GM21717 (cell line): ENCODE measurements at regions not wholly inside any gene's neighbourhood (a gene's known extent, or its start where the extent isn't known, plus 50 kb on each side); places are given as distances from the start of the nearest gene placed in this dataset.
"Not testable (repeated sequence)": the region's sequence is repeated elsewhere in the genome, so short reads cannot be mapped to it uniquely, and the experiment has no call there.

Experiments
- ATAC-seq: cut with Tn5 transposase; IDR thresholded peaks from one replicate; pipeline ENCODE4 v1.9.1; 2021; ENCODE audit warnings: mild to moderate bottlenecking, moderate library complexity; ENCODE audit not compliant: unreplicated experiment

DNA sequence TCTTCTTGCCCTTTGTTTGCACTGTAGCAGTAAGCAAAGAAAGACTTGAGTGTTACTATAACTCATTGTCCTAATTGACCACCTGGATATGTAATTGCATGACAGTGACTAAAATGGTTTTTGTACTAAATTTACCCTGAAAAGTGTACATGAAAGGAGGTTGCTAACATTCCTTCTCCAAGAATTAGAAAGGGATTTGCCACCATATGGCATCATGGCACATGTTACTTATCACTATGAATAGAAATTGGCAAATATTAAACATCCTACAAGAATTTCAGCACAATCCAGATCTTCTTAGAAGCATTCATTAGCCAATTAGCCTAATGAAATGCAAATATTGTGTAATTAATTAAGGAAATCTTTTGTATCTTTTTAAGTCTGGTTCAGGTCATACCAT lies 834.2 kb downstream of the STPG2 start:
- ATAC-seq = no peak

DNA sequence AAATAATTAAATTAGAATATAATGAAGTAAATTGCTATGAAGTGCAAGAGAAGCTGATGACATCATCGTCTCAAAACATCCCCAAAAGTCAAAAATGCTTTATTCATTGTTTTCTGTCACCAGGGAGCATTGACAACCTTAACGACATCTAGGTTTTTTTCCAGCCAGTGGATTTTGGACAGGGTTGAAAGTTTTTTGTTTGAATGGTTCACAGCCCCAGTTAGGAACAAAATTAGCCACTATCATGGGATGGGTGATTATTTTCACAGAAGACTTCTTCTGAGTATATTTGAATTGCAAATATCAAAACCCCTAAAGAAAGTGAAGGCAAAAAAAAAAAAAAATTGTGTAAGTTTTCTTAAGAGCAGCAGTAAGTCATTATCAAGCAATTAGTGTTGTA lies 826.1 kb downstream of the STPG2 start:
- ATAC-seq = no peak

DNA sequence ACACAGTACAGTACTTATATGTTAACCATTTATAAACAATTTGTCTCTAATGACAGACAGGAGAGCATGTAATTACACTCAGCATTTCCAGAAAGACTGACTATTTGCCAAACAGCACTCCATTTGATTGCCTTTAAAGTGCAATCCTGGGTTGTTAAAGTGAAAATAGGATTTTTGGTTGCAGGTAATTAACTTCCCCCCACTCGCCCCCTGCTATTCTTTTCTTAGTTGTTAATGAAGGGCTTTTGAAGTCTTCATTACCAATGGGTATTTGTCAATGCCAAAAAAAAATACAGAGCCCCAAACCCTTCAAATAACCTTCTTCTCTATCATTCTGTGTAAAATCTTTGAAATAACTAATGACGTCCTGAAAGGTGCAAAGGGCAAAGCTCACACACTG lies 825.6 kb downstream of the STPG2 start:
- ATAC-seq = no peak

DNA sequence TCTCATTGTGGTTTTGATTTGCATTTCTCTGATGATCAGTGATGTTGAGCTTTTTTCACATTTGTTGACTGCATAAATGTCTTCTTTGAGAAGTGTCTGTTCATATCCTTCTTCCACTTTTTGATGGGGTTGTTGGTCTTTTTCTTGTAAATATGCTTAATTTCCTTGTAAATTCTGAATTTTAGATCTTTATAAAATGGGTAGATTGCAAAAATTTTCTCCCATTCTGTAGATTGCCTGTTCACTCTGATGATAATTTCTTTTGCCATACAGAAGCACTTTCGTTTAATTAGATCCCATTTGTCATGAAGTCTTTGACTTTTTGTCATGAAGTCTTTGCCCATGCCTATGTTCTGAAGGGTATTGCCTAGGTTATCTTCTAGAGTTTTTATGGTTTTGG lies 817.5 kb downstream of the STPG2 start:
- ATAC-seq = not testable (repeated sequence)

DNA sequence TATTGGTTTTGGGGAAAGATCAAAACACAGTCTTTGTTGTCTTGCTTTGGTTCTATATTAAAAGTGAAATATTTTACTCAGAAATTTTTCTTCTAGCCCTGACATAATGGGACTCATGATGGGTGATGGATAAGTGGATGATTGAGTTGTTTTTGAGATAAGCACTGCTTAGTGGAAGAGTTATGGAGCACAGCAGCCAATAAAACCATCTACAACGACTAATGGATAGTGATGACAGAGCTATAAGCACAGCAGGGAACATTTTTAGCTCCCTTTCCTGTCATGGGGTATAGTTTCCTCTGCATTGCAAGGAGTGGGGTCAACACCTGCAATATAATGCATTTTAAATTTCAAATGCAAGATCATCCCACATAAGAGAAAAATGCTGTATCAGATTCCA lies 812.4 kb downstream of the STPG2 start:
- no peak for ATAC-seq

DNA sequence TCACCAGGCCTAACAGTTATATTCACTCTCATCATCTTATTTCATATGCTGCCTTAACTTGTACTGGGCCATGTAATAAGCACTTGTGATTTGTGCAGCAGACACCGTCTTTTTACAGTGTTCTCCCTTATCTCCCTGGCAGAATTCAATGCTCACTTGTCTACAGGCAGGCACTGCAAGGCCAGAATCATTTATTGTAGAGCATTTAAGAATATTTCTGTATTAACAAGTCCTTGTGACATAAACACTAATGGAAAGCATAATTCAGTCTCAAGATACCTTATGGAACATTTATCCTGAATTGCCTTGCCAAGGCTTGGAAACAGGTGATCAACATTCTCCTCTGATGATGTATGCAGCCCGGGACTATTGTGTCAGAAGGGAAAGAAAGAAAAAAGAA lies 808.9 kb downstream of the STPG2 start:
- ATAC-seq = no peak

DNA sequence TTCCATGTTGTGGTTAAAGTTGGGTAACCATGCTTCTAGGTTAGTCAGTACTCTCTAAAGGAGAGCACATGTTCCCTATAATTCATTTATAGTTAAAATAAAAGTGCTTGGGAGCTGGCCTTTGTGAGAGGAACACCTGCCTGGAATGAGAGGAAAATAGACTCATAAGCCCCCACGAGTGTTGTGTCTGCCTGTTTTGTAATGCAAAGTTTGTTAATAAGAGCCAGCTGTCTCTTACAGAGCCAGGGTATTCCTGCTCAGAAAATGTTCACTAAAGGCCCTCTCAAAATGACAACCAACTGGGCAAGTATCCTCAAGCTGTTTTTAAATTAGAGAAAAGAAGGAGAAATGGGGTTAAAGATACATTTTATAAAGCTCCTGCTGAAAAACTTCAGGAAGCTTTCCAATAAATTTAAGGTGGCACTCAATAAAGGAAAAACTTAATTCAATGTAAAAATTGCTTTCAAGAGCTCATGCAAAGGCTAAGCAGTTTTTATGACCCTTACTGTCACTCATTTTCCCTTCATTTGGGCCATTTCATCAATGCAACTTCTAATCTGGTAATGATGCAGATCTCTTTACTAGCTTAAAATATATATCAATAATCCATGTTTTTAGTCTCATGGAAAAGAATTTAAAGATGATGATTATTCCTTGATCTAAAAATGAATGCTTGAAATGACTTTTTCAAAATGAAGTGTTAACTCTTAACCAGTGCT lies 793.6 kb downstream of the STPG2 start:
- no peak for ATAC-seq

DNA sequence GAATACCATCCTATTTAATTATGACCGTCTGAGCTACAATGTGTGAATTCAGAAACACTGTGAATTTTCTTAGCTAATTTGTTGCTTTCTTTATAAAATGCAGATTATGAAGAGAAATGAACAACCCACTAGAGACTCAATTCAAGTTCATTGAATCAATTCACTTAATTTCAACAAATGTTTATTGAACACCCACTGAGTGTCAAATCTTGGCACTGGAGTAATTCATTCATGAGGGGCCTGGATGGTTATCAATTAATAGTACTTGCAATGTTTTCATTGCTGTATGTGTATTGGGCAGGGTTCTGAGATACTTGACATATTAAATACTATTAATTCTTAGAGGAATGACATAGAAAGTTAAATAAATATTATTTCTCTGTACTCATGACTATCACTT lies 789.4 kb downstream of the STPG2 start:
- ATAC-seq = no peak

DNA sequence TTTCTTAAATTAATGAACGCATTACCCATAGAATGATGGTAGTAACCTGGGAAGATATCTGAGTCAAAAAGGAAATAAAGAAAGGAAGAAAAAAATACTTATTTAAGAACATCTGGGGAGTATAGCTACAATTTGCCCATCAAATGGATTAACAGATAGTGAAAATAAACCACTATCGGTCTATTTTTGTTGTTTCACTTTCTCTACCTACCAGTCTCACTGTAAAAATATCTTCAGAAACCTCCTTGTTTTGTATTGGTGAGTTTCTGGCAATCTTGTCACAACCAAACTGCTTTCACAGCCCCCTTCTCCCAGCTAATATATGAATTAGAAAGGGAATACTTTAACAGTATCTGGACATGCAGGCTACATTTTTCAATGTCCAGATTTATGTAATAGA lies 783.5 kb downstream of the STPG2 start:
- ATAC-seq = no peak

DNA sequence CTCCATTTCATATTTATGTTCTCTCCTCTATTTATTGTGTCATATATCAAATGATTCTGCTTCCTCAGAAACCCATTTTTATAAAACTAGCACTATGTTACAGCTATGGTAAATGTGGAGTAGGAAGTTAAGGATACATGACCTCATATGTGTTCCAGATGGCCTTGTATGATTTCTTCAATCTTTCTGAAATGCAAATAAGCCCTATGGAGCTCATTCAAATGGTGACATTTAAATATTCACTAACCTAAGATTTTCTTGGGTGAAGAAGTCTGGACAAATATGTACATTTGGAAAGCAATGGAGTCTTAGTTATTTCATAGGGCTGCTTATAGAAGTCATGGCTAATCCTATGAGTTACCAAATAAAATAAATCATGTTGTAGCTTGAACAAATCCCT lies 782.5 kb downstream of the STPG2 start:
- no peak for ATAC-seq

DNA sequence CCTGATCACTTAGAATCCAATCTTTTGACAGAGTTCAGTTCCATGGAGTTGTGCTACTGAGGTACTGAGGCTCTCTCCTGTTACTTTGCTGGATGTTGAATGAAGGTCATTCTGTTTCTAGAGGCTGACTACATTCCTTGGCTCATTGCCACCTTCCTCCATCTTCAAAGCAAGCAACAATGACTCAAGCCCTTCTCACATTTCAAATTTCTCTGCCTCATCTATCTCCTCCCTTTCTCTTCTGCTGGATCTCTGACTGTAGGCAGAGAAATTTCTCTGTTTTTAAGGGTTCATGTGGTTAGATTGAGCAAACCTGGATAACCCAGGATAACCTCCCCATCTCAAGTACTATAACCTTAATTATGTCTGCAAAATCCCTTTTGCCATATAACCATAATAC lies 775.4 kb downstream of the STPG2 start:
- ATAC-seq = no peak

DNA sequence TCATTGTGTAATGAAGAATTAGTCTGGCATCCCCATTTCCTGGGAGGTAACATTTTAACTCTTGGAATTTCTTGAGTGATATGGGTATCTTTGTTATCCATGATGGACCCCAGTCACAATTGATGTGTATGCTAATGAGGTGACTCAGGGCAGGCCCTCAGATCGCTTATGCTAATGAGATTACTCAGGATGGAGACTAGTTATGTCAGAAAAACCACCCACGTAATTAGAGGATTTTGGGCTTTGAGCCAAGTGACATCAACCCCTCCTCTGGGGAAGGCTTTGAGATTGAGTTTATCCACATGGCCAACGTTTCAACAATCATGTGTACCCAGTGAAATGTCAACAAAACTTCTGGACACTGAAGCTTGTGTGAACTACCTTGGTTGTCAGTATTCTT lies 772.7 kb downstream of the STPG2 start:
- ATAC-seq = no peak

DNA sequence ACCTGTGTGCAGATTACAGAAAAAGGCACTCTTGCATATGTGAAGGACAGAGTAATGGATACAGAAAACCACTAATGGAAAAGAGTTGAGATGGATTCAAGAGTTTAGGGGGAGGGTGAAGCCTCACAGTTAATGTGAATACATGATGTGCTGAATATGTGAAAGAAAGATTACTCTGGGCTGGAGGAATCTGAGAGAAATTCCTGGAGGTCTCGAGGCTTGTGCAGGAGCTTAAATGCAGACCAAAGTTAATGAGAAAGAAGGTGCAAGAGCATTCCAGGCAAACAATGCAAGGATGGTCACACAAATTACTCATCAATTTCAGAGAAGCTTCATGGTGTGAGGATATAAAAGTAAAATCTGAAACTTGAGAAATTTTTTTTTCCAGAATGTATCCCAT lies 768.8 kb downstream of the STPG2 start:
- ATAC-seq = no peak

DNA sequence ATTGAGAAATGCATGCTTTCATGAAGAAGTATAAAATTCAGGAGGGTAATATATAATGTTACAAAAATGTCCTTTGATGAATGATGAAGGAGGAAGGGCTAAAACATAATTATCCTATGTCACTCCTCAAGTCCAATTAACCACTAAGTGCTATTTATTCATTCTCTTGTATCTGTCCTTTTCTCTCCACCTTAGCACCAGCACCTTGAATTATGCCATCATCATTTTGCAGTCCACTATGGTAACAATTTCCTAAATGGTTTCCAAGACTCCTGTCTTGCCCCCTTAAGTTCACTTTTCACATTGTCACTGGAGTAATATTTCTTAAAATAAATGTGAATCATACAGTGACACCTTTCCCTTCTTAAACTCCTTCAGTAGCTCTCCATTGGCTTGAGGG lies 756.3 kb downstream of the STPG2 start:
- no peak for ATAC-seq

DNA sequence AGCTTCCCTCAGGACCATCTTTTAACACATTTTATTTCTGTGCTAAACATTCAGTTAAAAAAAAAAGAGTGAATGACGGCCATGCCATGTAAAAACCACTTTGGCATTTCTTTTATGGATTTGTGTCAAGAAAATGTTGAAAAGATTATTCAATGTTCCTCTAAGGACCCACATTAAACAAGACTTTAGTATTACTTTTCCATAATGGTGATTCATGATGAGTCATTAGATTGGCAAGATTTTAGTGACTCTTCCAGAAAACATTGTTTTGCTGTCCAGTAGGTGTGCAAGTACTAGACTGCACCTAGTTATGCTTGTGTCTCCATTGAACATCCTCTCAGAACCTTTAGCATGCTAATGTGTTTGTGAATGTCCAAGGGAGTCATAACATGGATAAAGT lies 748.6 kb downstream of the STPG2 start:
- no peak for ATAC-seq

DNA sequence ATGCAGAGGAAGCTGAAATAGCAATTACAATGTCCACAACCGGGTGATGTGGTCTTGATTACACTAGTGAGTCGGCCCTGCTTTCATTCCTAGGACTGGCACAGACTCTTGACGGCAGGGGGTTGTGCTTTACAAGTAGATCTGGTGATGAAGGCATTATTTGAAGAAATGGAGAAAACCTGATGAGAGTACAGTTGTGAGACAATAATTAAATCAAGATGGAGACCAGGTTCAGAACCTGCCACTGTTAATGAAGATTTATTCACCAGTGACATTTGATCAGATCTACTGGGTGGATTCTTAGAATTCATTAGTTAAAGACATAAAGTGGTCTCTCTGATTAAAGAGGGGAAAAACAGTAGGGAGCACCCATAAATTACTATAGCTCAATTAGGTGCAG lies 747.2 kb downstream of the STPG2 start:
- no peak for ATAC-seq

DNA sequence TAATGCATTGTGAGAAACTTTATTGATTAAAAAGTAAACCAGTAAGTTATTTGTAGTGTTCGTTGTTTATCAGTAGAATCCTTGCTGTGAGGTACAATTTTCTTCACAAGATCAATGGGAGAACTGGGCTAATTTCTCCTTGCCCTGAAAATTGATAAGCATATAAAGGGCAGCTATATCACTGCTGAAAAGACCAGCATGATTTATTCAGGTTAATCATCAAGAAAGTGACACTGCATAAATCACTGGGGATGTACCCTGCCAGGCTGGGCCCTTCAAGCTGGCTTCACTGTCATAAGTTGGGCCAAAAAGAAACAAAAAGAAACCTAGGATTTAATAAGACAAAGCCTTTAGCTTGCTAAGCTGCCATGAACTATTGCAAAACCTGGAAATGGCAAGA lies 746.7 kb downstream of the STPG2 start:
- ATAC-seq = no peak

DNA sequence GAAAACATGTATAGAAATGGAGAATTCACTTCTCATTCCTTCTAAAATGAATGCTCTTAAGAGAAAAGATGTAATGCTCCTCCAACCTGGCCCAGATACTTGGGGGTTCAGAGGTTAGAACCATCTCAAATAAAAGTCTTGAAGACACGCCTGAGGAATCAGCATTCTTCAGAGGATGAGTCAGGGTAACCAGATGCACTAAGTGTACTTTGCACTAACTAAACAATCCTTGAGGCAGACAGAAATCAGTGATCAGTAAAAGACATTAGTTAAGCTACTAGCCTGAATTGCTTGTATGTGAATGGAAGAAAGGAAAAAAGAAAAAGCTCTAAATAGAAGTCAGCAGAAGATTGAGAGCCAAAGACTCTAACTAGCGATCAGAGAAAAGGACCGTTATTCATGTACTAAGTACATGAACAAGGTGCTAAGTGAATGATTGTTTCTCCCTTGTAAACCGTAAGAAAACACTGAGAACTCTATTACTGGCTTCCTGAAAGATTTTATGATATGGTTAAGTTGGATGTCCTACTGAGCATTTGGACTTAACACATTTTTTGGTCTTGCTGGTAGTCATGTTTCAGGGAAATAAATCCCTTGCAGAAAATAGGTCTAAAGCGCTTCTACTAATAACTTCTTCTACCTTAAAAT lies 738.3 kb downstream of the STPG2 start:
- ATAC-seq = no peak

DNA sequence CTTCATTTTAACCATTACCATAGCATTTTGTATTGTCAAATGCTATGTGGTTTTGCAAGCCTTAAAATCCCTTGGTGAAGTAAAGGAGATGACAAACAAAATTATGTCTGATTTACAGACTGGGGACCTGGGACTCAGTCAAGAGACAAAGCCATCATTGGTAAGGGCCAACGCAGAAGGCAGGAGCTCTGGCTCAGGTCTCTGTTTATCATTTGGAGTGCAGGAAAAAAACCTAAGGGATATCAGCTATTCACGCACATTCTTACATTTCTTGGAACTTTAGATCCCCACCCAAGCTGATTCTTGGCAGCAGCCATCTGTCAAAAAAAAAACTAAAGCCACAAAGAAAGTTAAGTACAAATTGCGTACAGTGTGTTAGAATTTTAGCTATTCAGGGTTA lies 731.9 kb downstream of the STPG2 start:
- ATAC-seq = no peak

DNA sequence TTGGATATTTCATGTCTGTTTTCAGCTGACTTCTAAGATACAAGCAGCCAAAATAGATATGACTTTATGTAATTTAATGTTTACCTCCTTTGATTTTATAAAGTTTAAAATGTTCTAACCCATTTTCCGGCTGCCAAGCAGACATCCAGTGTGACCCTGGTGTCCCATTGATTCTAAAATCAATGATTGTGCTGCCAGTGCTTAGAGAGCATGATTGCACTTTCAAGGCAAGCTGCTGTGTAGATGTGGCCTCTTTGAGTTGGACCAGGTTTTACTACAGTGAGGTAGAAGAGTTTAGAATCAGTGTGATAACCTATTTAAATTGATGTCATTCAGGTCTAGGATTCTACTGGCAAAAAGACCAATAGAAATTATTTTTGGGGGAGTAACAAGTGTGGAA lies 730.9 kb downstream of the STPG2 start:
- no peak for ATAC-seq

DNA sequence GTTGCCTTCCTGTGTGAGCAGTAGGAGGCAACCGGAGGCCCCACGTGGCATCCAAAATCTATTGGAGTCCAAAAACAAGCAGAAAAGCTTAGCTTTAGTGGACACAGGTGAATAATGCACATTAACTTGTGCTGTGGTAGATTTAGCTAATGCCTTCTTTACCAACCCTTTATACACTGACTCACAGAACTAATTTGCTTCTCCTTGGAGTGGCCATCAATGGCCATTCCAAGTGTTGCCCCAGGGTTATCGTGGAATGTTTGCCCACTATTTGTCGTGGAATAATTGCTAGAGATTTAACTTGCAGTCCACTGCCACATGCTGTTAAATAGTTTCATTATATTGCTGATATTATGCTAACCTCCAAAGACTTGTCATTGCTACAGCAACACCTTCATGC lies 729.1 kb downstream of the STPG2 start:
- no peak for ATAC-seq

DNA sequence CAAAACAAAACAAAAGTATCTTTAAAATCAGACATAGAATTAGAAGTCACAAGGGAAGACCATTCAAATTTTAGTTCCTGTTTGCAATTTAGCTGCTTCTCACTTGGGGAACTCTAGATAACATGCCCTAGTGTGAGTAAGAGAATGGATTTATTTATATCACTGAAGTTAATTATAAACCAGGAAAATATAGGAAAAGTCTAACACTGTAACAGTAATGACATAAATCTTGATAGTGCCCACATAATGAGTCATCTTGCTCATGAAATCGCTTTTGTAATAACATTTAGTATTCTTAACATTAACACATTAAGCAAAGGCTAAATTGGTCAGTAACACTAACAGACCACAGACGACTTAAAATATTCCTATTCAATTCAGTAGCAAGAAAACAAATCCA lies 710.7 kb downstream of the STPG2 start:
- no peak for ATAC-seq
